ENCODE measurements at regions not wholly inside any gene's neighbourhood (a gene's known extent, or its start where the extent isn't known, plus 50 kb on each side); places are given as distances from the start of the nearest gene placed in this dataset.

DNA sequence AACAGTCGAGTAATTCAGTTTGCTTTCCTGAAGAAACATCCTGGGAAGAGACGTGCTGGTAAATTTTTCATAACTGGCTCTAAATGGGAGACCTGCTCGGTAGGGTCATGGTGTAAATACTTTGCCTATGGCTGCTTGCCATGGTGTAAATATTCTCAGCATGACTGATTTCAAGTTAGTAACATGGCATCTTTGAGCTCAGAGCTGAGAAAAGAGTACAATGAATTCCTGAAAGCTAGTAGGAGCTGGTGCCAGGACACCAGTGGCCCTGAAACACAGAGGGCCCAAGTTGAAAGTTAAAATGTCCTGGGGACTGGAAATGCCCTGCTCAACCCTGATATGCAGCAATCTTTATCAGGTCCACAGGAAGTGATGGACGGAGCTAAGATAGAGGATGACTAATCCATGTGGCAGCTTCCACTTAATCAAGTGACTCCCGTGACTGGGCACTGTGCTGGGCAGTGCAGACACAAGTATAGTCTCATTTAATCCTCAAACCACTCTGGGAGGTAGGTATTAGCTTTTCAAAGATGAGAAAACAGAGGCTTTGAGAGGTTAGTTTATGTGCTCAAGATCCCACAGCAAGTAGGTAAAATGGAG, 130.1 kb upstream of the ADAMTS18 start:
- no peak for DNase-seq (ENCODE audit: low spot score)
- no peaks in the 10 kb centered on the region for H3K9me3 Mint-ChIP-seq
- H3K36me3 Mint-ChIP-seq (ENCODE audit: low read depth) = no peaks in the 10 kb centered on the region
- peaks cover 2% of the 10 kb centered on the region for H3K27me3 Mint-ChIP-seq (ENCODE audit: low read depth)
- no peak overlapping the region for H3K27ac Mint-ChIP-seq
- H3K4me1 Mint-ChIP-seq (ENCODE audit: low read depth) = no peaks in the 10 kb centered on the region
- H3K4me3 Mint-ChIP-seq = no peak overlapping the region

DNA sequence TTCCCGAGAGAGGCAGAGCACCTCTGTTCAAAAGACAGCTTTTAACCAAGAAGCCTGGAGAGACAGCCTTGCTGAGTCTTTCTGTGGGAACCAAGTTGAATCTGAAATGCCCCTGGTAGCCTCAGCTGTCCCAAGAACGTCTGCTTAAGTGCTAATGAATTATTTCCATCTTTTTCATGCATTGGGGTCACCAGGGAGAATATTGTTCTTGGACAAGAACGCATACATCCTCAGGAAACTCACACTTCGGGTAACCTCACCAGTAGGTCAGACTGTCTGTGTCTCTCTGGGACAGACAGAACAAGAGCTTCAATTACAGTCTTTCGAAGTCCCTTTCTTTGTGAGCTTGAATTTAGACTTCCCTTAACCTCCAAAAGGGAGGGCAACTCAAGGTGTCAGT, 134.6 kb upstream of the ADAMTS18 start:
- DNase-seq (ENCODE audit: low spot score) = no peak
- no peaks in the 10 kb centered on the region for H3K36me3 Mint-ChIP-seq (ENCODE audit: low read depth)
- H3K4me1 Mint-ChIP-seq (ENCODE audit: low read depth) = no peaks in the 10 kb centered on the region
- H3K27me3 Mint-ChIP-seq (ENCODE audit: low read depth) = peaks cover 7% of the 10 kb centered on the region
- no peaks in the 10 kb centered on the region for H3K9me3 Mint-ChIP-seq
- H3K27ac Mint-ChIP-seq = no peak overlapping the region
- no peak overlapping the region for H3K4me3 Mint-ChIP-seq

DNA sequence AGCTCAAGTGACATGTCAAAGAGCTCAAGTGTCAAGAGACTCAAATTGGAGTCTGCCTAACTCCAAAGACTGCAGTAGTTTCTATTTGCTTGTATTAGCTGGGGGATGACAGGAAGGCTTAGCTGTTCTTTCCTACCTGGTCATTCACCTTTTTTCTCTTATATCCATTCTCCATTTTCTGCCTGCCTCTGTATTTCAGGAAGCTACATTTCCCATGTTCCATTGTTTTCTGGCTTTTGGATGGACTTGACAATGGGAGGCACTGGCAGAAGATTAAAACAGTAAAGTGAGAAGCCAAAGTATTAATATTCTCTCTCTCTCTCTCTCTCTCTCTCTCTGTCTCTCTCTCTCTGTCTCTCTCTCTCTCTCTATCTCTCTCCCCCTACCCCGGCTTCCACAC, 135.7 kb upstream of the ADAMTS18 start:
- Mint-ChIP-seq H3K9me3 (no peaks in the 10 kb centered on the region), H3K4me3 (no peak overlapping the region), H3K4me1 (ENCODE audit: low read depth) (no peaks in the 10 kb centered on the region), H3K27me3 (ENCODE audit: low read depth) (peaks cover 7% of the 10 kb centered on the region), H3K27ac (no peak overlapping the region), H3K36me3 (ENCODE audit: low read depth) (no peaks in the 10 kb centered on the region)
- DNase-seq (ENCODE audit: low spot score) = no peak

DNA sequence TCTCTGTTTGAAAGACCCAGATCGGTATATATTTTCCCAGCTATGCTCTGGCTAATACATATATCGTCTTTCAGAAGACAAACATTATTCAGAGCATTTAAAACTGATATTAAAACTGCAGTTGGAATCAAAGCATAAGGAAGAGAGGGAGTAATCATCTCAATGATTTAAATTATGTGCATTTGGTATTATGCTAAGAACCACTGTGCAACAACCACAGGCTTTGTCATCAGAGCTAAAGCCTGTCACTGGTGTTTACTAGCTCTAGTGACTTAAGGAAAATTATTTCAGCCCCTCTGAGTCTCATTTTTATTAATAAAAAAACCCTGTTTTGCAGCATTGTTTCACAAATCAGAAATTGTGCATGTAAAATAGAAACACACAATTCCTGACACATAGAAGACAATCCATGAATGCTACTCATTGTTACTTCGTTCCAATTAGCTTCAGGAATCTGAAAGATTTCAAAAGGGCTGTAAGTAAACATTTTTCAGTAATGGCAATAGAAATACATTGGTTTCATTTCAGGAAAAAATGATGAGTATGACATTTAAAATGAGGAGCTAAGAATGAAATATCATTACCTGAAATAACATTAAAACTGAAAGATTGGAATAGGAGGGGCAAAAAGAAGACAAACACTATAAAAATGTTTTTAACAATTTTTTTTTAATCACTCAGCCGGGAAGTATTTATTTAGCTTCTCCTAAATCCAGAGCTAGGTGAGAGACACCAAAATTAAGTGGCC, 136.5 kb upstream of the ADAMTS18 start:
- Mint-ChIP-seq H3K27ac (no peak overlapping the region), H3K4me1 (ENCODE audit: low read depth) (no peaks in the 10 kb centered on the region), H3K36me3 (ENCODE audit: low read depth) (no peaks in the 10 kb centered on the region), H3K4me3 (no peak overlapping the region), H3K9me3 (no peaks in the 10 kb centered on the region), H3K27me3 (ENCODE audit: low read depth) (peaks cover 7% of the 10 kb centered on the region)
- no peak for DNase-seq (ENCODE audit: low spot score)

DNA sequence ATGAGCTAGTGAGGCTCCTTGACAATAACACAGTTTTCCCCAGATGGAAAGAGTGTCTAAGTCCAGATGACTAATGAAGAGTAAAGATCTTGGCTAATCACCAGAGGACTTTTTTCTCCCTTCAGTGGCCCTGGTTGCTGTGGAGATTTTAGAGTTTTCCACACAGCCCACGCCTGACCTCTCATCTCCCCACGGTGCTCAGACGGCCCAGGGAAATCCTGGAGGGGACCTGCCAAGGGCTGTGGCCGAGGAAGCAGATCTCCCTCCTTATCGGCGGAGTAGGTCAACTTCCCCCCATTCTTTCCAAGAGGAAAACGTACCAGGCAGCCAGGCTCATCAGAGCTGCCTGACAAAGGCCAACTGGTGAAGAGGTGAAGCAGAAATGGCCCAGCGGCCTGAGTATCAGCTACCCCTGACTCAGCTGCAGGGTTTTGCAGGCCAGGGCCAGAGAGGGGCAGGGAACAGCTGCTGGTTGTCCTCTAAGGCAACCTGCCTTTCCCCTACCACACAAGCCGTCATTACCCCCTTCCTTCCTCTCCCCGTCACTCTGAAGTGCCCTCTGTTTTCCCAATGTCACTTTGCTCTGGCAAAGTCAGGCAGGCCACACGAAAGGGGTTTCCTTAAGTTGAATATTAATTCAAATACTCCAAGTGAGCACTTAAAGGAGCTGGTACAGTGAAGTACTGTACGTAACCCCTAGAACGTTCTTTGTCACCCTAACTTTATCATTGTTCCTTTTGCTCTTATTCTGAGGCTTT, 140.2 kb upstream of the ADAMTS18 start:
- DNase-seq (ENCODE audit: low spot score) = no peak
- Mint-ChIP-seq H3K27me3 (ENCODE audit: low read depth) (peaks cover 5% of the 10 kb centered on the region), H3K27ac (no peak overlapping the region), H3K4me3 (no peak overlapping the region), H3K36me3 (ENCODE audit: low read depth) (no peaks in the 10 kb centered on the region), H3K9me3 (no peaks in the 10 kb centered on the region), H3K4me1 (ENCODE audit: low read depth) (no peaks in the 10 kb centered on the region)

DNA sequence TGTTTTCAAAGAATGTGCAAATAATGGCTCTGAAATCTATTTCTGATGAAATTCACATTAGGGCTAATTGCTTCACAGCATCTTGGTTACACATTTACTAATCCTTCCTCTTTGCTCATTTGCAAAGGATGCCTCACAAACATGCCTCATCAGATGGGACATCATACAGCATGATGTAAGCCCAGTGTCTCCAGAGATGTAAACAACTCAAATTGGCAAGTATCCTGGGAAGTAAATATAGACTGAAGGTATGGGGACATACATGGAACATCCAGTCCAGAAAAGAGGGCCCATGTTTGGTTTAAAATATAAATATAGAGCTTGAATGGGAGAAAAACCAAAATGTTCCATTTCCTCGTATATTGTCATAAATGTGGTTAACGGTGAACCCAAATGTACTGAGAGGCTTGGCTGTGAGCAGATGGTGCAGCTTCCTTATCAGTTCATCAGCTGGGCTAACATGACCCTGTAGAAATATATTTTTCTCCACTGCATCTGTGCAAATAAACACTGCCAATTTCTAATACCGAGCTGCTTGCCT, 142.9 kb upstream of the NUDT7 start:
- Mint-ChIP-seq H3K4me3 (no peak overlapping the region), H3K36me3 (ENCODE audit: low read depth) (no peaks in the 10 kb centered on the region)

DNA sequence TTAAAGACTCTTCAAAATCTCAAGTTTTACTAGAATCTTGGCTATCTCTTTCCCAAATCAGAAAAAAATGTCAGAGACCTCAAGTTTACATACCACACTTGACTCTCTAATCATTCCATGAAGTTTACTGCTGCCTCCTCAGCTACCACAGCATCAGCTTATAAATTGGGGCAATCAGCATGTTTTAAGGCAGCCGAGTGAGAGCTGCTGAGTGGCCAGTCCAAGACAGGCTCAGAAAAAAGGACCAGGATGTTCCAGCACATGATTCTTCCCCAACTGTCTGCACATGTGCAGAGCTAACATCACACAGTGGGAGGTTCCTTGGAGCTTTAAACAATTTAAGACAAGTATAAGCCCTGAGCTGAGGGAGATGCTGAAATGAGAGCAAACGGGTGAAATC, 140.6 kb upstream of the NUDT7 start:
- no peaks in the 10 kb centered on the region for H3K9me3 Mint-ChIP-seq
- H3K36me3 Mint-ChIP-seq (ENCODE audit: low read depth) = no peaks in the 10 kb centered on the region
- no peak overlapping the region for H3K27ac Mint-ChIP-seq
- peaks cover 9% of the 10 kb centered on the region for H3K4me1 Mint-ChIP-seq (ENCODE audit: low read depth)
- no peak overlapping the region for H3K4me3 Mint-ChIP-seq
- no peaks in the 10 kb centered on the region for H3K27me3 Mint-ChIP-seq (ENCODE audit: low read depth)
- no peak for DNase-seq (ENCODE audit: low spot score)

More for the DNA sequence above, 142.9 kb upstream of the NUDT7 start:
- H3K27ac Mint-ChIP-seq = no peak overlapping the region
- DNase-seq (ENCODE audit: low spot score) = no peak
- peaks cover 1% of the 10 kb centered on the region for H3K4me1 Mint-ChIP-seq (ENCODE audit: low read depth)
- no peaks in the 10 kb centered on the region for H3K9me3 Mint-ChIP-seq
- no peaks in the 10 kb centered on the region for H3K27me3 Mint-ChIP-seq (ENCODE audit: low read depth)

DNA sequence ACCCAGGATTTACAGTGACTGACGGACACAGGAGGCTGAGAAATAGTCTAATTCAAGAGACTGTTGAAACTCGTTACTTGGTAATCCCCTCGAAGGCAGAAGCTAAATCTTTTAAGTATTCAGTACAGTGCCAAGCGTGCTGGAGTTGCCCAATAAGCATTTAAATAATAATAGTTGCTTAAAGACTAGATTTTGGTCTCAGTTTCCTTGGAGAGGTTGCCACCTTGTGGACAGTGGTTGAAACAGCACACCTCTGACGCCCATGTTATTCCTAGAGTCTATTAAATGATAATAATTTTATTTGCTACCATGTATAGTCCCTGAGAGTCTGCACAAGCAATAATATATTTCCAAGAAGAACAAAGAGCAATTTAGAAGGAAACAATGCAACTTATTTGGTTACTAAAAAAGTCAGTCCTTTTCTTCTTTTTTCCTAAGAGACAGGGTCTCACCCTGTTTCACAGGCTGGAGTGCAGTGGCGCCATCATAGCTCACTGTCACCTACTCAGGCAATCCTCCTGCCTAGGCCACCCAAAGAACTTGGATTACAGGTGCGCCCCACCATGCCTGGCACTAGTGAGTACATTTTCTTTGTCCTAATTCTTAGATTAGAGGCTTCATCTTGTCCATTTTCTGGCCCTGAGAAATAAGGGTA, 138.0 kb upstream of the NUDT7 start:
- Mint-ChIP-seq H3K27me3 (ENCODE audit: low read depth) (no peaks in the 10 kb centered on the region), H3K4me3 (no peak overlapping the region), H3K9me3 (no peaks in the 10 kb centered on the region), H3K27ac (no peak overlapping the region), H3K4me1 (ENCODE audit: low read depth) (peaks cover 9% of the 10 kb centered on the region), H3K36me3 (ENCODE audit: low read depth) (no peaks in the 10 kb centered on the region)
- DNase-seq (ENCODE audit: low spot score) = peak; percentile 7

DNA sequence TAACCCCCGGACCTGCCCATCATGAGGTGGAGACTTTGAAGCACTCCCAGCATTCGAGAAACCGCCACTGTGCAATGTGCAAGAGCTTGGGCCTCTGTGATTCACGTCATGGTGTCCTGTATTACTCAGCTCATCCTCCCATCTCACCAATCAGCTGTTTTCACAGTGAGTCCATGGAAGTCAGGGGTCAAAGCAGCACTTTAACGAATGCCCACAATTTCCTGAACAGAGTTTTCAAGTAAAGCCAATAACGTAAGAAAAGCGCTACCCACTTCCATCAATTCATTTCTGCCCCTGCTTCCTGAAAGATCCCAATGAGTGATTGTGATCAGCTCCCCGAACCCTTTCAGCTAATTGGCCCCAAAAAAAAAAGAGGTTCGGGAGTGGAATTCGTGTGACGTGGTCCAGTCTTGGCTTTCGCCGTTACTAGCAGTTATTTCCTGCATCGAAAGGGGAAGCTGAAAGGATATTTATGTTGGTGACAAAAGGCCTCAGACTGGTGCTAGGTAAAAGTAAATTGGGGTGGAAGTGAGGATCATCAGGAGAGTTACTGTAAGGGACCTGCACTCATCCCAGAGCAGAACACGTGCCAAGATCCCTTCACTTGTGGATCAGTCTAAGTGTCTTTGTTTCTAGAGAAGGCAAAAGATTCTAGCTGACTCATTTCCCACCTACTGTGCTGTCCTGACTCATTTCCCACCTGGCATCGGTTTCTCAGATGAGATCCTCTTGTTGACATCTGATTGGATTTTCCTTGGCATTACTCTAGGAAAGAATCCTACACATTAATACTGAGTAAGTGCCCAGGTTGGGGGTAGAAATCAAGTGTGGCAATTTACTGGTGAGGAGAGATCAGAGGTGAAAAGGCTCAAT, 136.7 kb upstream of the NUDT7 start:
- peak; percentile 27 for DNase-seq (ENCODE audit: low spot score)
- H3K9me3 Mint-ChIP-seq = no peaks in the 10 kb centered on the region
- no peak overlapping the region for H3K27ac Mint-ChIP-seq
- no peaks in the 10 kb centered on the region for H3K27me3 Mint-ChIP-seq (ENCODE audit: low read depth)
- H3K4me3 Mint-ChIP-seq = peak overlapping the region; percentile 4
- H3K4me1 Mint-ChIP-seq (ENCODE audit: low read depth) = peaks cover 9% of the 10 kb centered on the region
- no peaks in the 10 kb centered on the region for H3K36me3 Mint-ChIP-seq (ENCODE audit: low read depth)

DNA sequence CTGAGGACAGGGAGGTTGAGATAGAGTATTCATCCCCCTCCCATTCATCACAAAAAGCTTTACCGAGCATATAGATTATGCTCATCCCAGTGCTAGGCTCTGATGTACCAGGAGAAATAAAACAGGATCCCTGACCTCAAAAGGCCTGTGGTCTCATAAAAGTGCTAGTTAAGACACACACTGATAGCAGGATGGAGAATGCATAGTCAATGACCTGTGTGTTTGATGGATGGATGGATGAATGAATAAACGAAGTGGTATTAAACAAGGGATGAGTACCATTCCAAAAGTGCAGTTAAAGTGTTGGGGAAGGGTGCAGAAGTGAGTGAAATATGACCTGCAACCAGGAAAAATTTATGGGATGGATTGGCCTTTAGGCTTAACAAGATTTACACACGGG, 133.9 kb upstream of the NUDT7 start:
- Mint-ChIP-seq H3K27me3 (ENCODE audit: low read depth) (no peaks in the 10 kb centered on the region), H3K9me3 (no peaks in the 10 kb centered on the region), H3K4me3 (no peak overlapping the region), H3K27ac (no peak overlapping the region), H3K36me3 (ENCODE audit: low read depth) (no peaks in the 10 kb centered on the region), H3K4me1 (ENCODE audit: low read depth) (peaks cover 9% of the 10 kb centered on the region)
- no peak for DNase-seq (ENCODE audit: low spot score)

DNA sequence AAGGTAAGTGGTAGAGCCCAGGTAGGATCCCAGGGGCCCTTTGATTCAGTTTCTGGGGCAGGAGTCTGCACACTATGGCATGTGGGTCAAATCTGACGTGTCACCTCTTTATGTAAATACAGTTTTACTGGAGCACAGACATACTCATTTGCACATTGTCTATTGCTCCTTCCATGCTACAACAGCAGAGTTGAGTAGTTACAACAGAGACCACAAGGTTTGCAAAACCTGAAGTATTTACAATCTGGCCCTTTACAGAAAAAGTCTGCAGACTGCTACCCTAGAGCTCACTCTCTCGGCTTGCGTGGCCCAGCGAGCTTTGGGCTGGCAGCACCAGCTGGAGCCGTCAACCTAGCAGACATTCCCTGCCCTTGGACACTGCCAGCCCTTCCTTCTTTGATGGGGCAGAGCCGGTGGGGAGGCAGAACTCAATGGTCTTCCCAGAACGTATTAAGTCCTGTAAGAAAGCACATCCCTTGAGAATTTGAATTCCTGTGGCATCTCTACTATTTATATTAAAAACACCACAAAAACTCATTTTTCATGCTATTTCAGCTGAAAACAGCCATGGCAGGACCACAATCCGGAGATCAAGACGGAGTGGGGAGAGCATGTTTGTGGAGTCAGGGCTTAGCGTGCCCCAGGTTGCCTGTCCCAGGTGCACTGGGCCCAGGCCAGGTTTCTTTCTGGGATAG, 133.1 kb upstream of the NUDT7 start:
- H3K9me3 Mint-ChIP-seq = no peaks in the 10 kb centered on the region
- H3K36me3 Mint-ChIP-seq (ENCODE audit: low read depth) = no peaks in the 10 kb centered on the region
- peaks cover 9% of the 10 kb centered on the region for H3K4me1 Mint-ChIP-seq (ENCODE audit: low read depth)
- H3K27me3 Mint-ChIP-seq (ENCODE audit: low read depth) = no peaks in the 10 kb centered on the region
- DNase-seq (ENCODE audit: low spot score) = no peak
- H3K4me3 Mint-ChIP-seq = no peak overlapping the region
- H3K27ac Mint-ChIP-seq = no peak overlapping the region

DNA sequence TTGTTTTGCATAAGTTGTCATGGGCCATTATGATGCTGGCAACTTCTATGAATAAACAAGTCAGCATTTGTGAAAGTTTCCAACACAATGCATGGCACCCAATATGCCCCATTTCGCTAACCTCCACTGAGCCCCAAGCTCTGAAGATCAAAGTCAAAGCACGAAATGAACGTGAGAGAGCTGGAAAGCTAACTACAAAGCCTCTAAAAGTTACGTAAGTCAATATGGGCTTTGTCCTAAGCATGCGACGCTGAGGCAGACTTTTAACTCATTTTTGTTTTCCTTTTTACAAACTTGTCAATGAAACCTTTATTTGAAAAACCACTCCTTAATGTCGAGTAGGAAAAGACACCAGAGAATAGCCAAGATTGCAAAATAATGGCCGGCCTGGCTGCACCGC, 131.6 kb upstream of the NUDT7 start:
- peaks cover under 1% of the 10 kb centered on the region for H3K4me1 Mint-ChIP-seq (ENCODE audit: low read depth)
- no peaks in the 10 kb centered on the region for H3K36me3 Mint-ChIP-seq (ENCODE audit: low read depth)
- H3K4me3 Mint-ChIP-seq = no peak overlapping the region
- DNase-seq (ENCODE audit: low spot score) = no peak
- H3K27ac Mint-ChIP-seq = no peak overlapping the region
- no peaks in the 10 kb centered on the region for H3K27me3 Mint-ChIP-seq (ENCODE audit: low read depth)
- no peaks in the 10 kb centered on the region for H3K9me3 Mint-ChIP-seq

DNA sequence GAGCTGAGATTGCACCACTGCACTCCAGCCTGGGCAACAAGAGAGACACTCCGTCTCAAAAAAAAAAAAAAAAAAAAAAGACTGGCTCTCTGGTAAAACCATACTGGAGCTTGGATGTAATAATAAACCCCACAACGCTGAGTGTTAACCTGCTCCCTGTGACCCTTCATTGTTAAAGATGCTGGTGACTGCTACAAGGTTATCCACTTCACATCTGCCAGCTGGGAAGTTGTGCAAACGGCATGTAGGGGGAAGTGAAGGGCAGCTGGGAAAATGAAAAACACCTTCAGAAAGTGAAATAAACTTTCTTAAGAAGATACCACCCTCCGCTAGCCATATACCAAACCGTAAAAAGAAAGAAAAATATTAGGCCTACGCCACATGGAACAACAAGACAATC, 131.0 kb upstream of the NUDT7 start:
- no peaks in the 10 kb centered on the region for H3K9me3 Mint-ChIP-seq
- H3K4me1 Mint-ChIP-seq (ENCODE audit: low read depth) = no peaks in the 10 kb centered on the region
- H3K36me3 Mint-ChIP-seq (ENCODE audit: low read depth) = no peaks in the 10 kb centered on the region
- no peaks in the 10 kb centered on the region for H3K27me3 Mint-ChIP-seq (ENCODE audit: low read depth)
- H3K4me3 Mint-ChIP-seq = no peak overlapping the region
- no peak overlapping the region for H3K27ac Mint-ChIP-seq
- DNase-seq (ENCODE audit: low spot score) = no peak

Data from T-helper 2 cell treated with Interferon-gamma antibody and Interleukin-4, amounts not matched to agents 5 μg/mL and 100 μg/mL, for 36 hours (primary cell).